Activated naive CD4-positive, alpha-beta T cell treated with anti-CD3 and anti-CD28 coated beads for 36 hours (primary cell): ENCODE measurements at regions not wholly inside any gene's neighbourhood (a gene's known extent, or its start where the extent isn't known, plus 50 kb on each side); places are given as distances from the start of the nearest gene placed in this dataset.
"Not testable (repeated sequence)": the region's sequence is repeated elsewhere in the genome, so short reads cannot be mapped to it uniquely, and the experiment has no call there.

Experiments used
- CTCF ChIA-PET: fragments of 350-600 bp; sonication (Branson Sonifier 250); formaldehyde crosslinking; loops from one replicate; lab custom pipeline; 2021; ENCODE audit warnings: antibody characterized with exemption; lab: Charles Lee
- DNase-seq: peaks from one replicate; pipeline ENCODE4 v3.0.0-alpha.2; 2020
- H3K27ac Mint-ChIP-seq: one replicate; pipeline ENCODE4 v1.8.0; 2021; ENCODE audit warnings: mild to moderate bottlenecking, mixed read lengths
- H3K27me3 Mint-ChIP-seq: one replicate; pipeline ENCODE4 v1.8.0; 2021; ENCODE audit warnings: low read depth, mixed read lengths
- H3K36me3 Mint-ChIP-seq: one replicate; pipeline ENCODE4 v1.8.0; 2021; ENCODE audit warnings: low read depth, mixed read lengths
- H3K4me1 Mint-ChIP-seq: one replicate; pipeline ENCODE4 v1.8.0; 2021; ENCODE audit warnings: low read depth, mixed read lengths
- H3K4me3 Mint-ChIP-seq: one replicate; pipeline ENCODE4 v1.8.0; 2021; ENCODE audit warnings: mild to moderate bottlenecking, moderate library complexity, mixed read lengths
- H3K9me3 Mint-ChIP-seq: one replicate; pipeline ENCODE4 v1.8.0; 2021; ENCODE audit warnings: mixed read lengths
- intact Hi-C: fragments of 100-400 bp; cut with micrococcal nuclease; formaldehyde crosslinking; loops from one replicate; pipeline ENCODE4 v1.15.1; 2023

- no peak overlapping the region for H3K4me3 Mint-ChIP-seq
- no peaks in the 10 kb centered on the region for H3K27me3 Mint-ChIP-seq
- no peaks in the 10 kb centered on the region for H3K4me1 Mint-ChIP-seq
- CTCF ChIA-PET, result no interaction called here
- H3K27ac Mint-ChIP-seq, result no peak overlapping the region
- no peaks in the 10 kb centered on the region for H3K36me3 Mint-ChIP-seq
- intact Hi-C loops, result no loop called here
- no peak for DNase-seq
- no peaks in the 10 kb centered on the region for H3K9me3 Mint-ChIP-seq
Measured at GRCh38 chr5:32932241-32932935, 221.3 kb downstream of the NPR3 start.

- Mint-ChIP-seq H3K9me3 (no peaks in the 10 kb centered on the region), H3K36me3 (no peaks in the 10 kb centered on the region), H3K4me3 (no peak overlapping the region), H3K27me3 (no peaks in the 10 kb centered on the region), H3K4me1 (no peaks in the 10 kb centered on the region), H3K27ac (no peak overlapping the region)
- CTCF ChIA-PET, result no interaction called here
- intact Hi-C loops, result no loop called here
- DNase-seq, result no peak
Measured at GRCh38 chr5:32933692-32934091, 222.6 kb downstream of the NPR3 start.

GRCh38 chr5:32934529-32934928, 223.4 kb downstream of the NPR3 start:
- Mint-ChIP-seq H3K36me3 (no peaks in the 10 kb centered on the region), H3K4me1 (no peaks in the 10 kb centered on the region), H3K9me3 (no peaks in the 10 kb centered on the region), H3K27me3 (no peaks in the 10 kb centered on the region), H3K27ac (no peak overlapping the region), H3K4me3 (no peak overlapping the region)
- no peak for DNase-seq
- intact Hi-C loops, result no loop called here
- CTCF ChIA-PET, result no interaction called here

GRCh38 chr5:32935283-32935682, 224.2 kb downstream of the NPR3 start:
- DNase-seq, result no peak
- H3K4me1 Mint-ChIP-seq, result no peaks in the 10 kb centered on the region
- H3K36me3 Mint-ChIP-seq, result no peaks in the 10 kb centered on the region
- intact Hi-C loops, result no loop called here
- no peak overlapping the region for H3K27ac Mint-ChIP-seq
- H3K4me3 Mint-ChIP-seq, result no peak overlapping the region
- H3K27me3 Mint-ChIP-seq, result no peaks in the 10 kb centered on the region
- H3K9me3 Mint-ChIP-seq, result no peaks in the 10 kb centered on the region
- CTCF ChIA-PET, result no interaction called here

- CTCF ChIA-PET, result no interaction called here
- H3K4me1 Mint-ChIP-seq, result no peaks in the 10 kb centered on the region
- no peaks in the 10 kb centered on the region for H3K9me3 Mint-ChIP-seq
- H3K27me3 Mint-ChIP-seq, result no peaks in the 10 kb centered on the region
- H3K36me3 Mint-ChIP-seq, result no peaks in the 10 kb centered on the region
- H3K4me3 Mint-ChIP-seq, result no peak overlapping the region
- DNase-seq, result no peak
- intact Hi-C loops, result no loop called here
- no peak overlapping the region for H3K27ac Mint-ChIP-seq
Measured at GRCh38 chr5:32936329-32936728, 225.2 kb downstream of the NPR3 start.

- CTCF ChIA-PET, result interaction anchor here (0.7 kb wide), 1 partner anchor 535 kb away, joined by 4 read pairs; no protein-coding TSS in a partner anchor
- no peaks in the 10 kb centered on the region for H3K27me3 Mint-ChIP-seq
- DNase-seq, result peak; percentile 22
- no peaks in the 10 kb centered on the region for H3K9me3 Mint-ChIP-seq
- no peak overlapping the region for H3K27ac Mint-ChIP-seq
- no peaks in the 10 kb centered on the region for H3K4me1 Mint-ChIP-seq
- no peaks in the 10 kb centered on the region for H3K36me3 Mint-ChIP-seq
- no peak overlapping the region for H3K4me3 Mint-ChIP-seq
- intact Hi-C loops, result loop anchor here (1.0 kb wide), 1 partner anchor 233 kb away; no protein-coding TSS in a partner anchor
Measured at GRCh38 chr5:32942225-32942989, 231.3 kb downstream of the NPR3 start.

GRCh38 chr5:32949286-32949970, 238.3 kb downstream of the NPR3 start:
- intact Hi-C loops, result no loop called here
- no peaks in the 10 kb centered on the region for H3K4me1 Mint-ChIP-seq
- no peaks in the 10 kb centered on the region for H3K9me3 Mint-ChIP-seq
- H3K27ac Mint-ChIP-seq, result no peak overlapping the region
- H3K27me3 Mint-ChIP-seq, result no peaks in the 10 kb centered on the region
- no peak for DNase-seq
- H3K4me3 Mint-ChIP-seq, result no peak overlapping the region
- no peaks in the 10 kb centered on the region for H3K36me3 Mint-ChIP-seq
- CTCF ChIA-PET, result no interaction called here

- CTCF ChIA-PET, result no interaction called here
- Mint-ChIP-seq H3K36me3 (no peaks in the 10 kb centered on the region), H3K27me3 (no peaks in the 10 kb centered on the region), H3K27ac (no peak overlapping the region), H3K9me3 (no peaks in the 10 kb centered on the region), H3K4me1 (no peaks in the 10 kb centered on the region), H3K4me3 (no peak overlapping the region)
- DNase-seq, result no peak
- intact Hi-C loops, result no loop called here
Measured at GRCh38 chr5:32951003-32951402, 239.9 kb downstream of the NPR3 start.

- CTCF ChIA-PET, result no interaction called here
- H3K4me1 Mint-ChIP-seq, result no peaks in the 10 kb centered on the region
- no peaks in the 10 kb centered on the region for H3K9me3 Mint-ChIP-seq
- no peaks in the 10 kb centered on the region for H3K36me3 Mint-ChIP-seq
- DNase-seq, result no peak
- H3K27ac Mint-ChIP-seq, result no peak overlapping the region
- intact Hi-C loops, result no loop called here
- no peak overlapping the region for H3K4me3 Mint-ChIP-seq
- H3K27me3 Mint-ChIP-seq, result no peaks in the 10 kb centered on the region
Measured at GRCh38 chr5:32951878-32952277, 240.8 kb downstream of the NPR3 start.

- DNase-seq, H3K27ac Mint-ChIP-seq, H3K36me3 Mint-ChIP-seq, H3K4me3 Mint-ChIP-seq, intact Hi-C loops, H3K4me1 Mint-ChIP-seq, H3K9me3 Mint-ChIP-seq, H3K27me3 Mint-ChIP-seq, CTCF ChIA-PET: not testable (repeated sequence)
Measured at GRCh38 chr5:32952421-32952820, 241.3 kb downstream of the NPR3 start.

GRCh38 chr5:32953694-32954093, 242.6 kb downstream of the NPR3 start:
- intact Hi-C loops, result no loop called here
- H3K9me3 Mint-ChIP-seq, result no peaks in the 10 kb centered on the region
- no peaks in the 10 kb centered on the region for H3K27me3 Mint-ChIP-seq
- CTCF ChIA-PET, result interaction anchor here (1.0 kb wide), 1 partner anchor 10 kb away, joined by 3 read pairs; no protein-coding TSS in a partner anchor
- H3K27ac Mint-ChIP-seq, result no peak overlapping the region
- no peaks in the 10 kb centered on the region for H3K4me1 Mint-ChIP-seq
- no peak for DNase-seq
- no peak overlapping the region for H3K4me3 Mint-ChIP-seq
- H3K36me3 Mint-ChIP-seq, result no peaks in the 10 kb centered on the region

- Mint-ChIP-seq H3K36me3 (no peaks in the 10 kb centered on the region), H3K4me3 (no peak overlapping the region), H3K27ac (no peak overlapping the region), H3K27me3 (no peaks in the 10 kb centered on the region), H3K4me1 (no peaks in the 10 kb centered on the region), H3K9me3 (no peaks in the 10 kb centered on the region)
- CTCF ChIA-PET, result interaction anchor here (0.6 kb wide), 1 partner anchor 17 kb away, joined by 3 read pairs; no protein-coding TSS in a partner anchor
- intact Hi-C loops, result no loop called here
- no peak for DNase-seq
Measured at GRCh38 chr5:32955814-32956213, 244.7 kb downstream of the NPR3 start.
